Vagina (tissue), 2 donors: ENCODE measurements at regions not wholly inside any gene's neighbourhood (a gene's known extent, or its start where the extent isn't known, plus 50 kb on each side); places are given as distances from the start of the nearest gene placed in this dataset.

Source experiments
- DNase-seq, 2 donors: peaks; one replicate each; pipeline ENCODE4 v3.0.0-alpha.2; 2017; ENCODE audit errors: extremely low spot score in 2 of 2
- H3K27ac ChIP-seq: fragments of 200-600 bp; sonication (generic); one replicate; pipeline ENCODE4 v1.5.1; 2019
- H3K27me3 ChIP-seq: fragments of 200-600 bp; sonication (generic); one replicate; pipeline ENCODE4 v1.5.1; 2019
- H3K36me3 ChIP-seq, 2 donors: fragments of 200-600 bp; sonication (generic); one replicate each; pipeline ENCODE4 v1.5.1; 2017 to 2019
- H3K4me1 ChIP-seq: fragments of 200-600 bp; sonication (generic); one replicate; pipeline ENCODE4 v1.5.1; 2019
- H3K4me3 ChIP-seq, 2 donors: fragments of 200-600 bp; sonication (generic); 1 replicate in 1 of 2; 2 replicates in 1 of 2; pipeline ENCODE4 v1.5.1; 2016 to 2019
- H3K9me3 ChIP-seq: fragments of 200-600 bp; sonication (generic); one replicate; pipeline ENCODE4 v1.5.1; 2019
- POLR2A ChIP-seq, 2 donors: fragments of 450-650 bp; IDR thresholded peaks; one replicate each; pipeline ENCODE4 v1.6.1; 2017; ENCODE audit warnings: antibody characterized with exemption in 2 of 2, mild to moderate bottlenecking in 2 of 2, moderate library complexity in 2 of 2
- POLR2AphosphoS5 ChIP-seq, 2 donors: sonication (generic); formaldehyde crosslinking; IDR thresholded peaks; one replicate each; pipeline ENCODE4 v1.9.0; 2017; ENCODE audit warnings: antibody characterized with exemption in 2 of 2, mild to moderate bottlenecking in 2 of 2, low read depth in 1 of 2; ENCODE audit not compliant: insufficient read depth in 1 of 2
- intact Hi-C: fragments of 100-400 bp; cut with DNase I; formaldehyde crosslinking; loops from one replicate; pipeline ENCODE4 v1.15.1; 2023
- TF ChIP-seq, protein P1 (sequence below), 3 experiments: fragments of 450-650 bp in 2 of 3; fragments of 200-600 bp in 1 of 3; sonication (generic) in 1 of 3; IDR thresholded peaks; one replicate each; pipeline ENCODE4 v1.5.1; 2017 to 2019; ENCODE audit warnings: antibody characterized with exemption in 3 of 3, mild to moderate bottlenecking in 2 of 3, moderate library complexity in 2 of 3

DNA sequence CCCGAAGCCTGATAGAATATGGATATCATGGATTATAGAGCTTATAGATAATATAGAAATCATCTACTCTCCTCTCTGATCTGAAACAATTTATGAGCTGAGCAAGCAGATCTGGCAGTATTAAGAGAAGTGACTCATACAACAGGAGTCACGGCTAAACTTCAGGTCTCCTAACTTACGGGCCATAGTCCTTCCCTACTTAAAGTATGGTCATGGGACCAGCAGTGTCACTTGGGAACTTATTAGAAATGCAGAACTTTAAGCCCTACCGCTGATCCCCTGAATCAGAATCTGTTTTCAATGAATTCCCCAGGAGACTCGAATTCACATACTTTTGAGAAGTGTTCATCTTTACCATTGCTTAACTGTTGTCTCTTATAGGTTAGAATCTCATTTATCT is 195.7 kb upstream of the FANCL start:
- intact Hi-C loops, result no loop called here
- Histone ChIP-seq H3K27me3 (no peaks in the 10 kb centered on the region), H3K4me3 (no peak overlapping the region), H3K27ac (no peak overlapping the region), H3K36me3 (no peaks in the 10 kb centered on the region), H3K4me1 (no peaks in the 10 kb centered on the region), H3K9me3 (no peaks in the 10 kb centered on the region)
- TF ChIP-seq, protein P1, sequence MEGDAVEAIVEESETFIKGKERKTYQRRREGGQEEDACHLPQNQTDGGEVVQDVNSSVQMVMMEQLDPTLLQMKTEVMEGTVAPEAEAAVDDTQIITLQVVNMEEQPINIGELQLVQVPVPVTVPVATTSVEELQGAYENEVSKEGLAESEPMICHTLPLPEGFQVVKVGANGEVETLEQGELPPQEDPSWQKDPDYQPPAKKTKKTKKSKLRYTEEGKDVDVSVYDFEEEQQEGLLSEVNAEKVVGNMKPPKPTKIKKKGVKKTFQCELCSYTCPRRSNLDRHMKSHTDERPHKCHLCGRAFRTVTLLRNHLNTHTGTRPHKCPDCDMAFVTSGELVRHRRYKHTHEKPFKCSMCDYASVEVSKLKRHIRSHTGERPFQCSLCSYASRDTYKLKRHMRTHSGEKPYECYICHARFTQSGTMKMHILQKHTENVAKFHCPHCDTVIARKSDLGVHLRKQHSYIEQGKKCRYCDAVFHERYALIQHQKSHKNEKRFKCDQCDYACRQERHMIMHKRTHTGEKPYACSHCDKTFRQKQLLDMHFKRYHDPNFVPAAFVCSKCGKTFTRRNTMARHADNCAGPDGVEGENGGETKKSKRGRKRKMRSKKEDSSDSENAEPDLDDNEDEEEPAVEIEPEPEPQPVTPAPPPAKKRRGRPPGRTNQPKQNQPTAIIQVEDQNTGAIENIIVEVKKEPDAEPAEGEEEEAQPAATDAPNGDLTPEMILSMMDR (IDR thresholded peaks at IDR 0.05), result no peak
- TF ChIP-seq POLR2AphosphoS5 (IDR thresholded peaks at IDR 0.05; ENCODE audit: insufficient read depth in 1 of 2, low read depth in 1 of 2) (no peak), POLR2A (IDR thresholded peaks at IDR 0.05) (no peak)
- DNase-seq, result no peak

GRCh38 chr2:58435246-58435645 is 194.1 kb upstream of the FANCL start:
- H3K27me3 ChIP-seq, result no peaks in the 10 kb centered on the region
- intact Hi-C loops, result no loop called here
- no peak for DNase-seq
- H3K9me3 ChIP-seq, result no peaks in the 10 kb centered on the region
- no peak overlapping the region for H3K27ac ChIP-seq
- TF ChIP-seq POLR2AphosphoS5 (IDR thresholded peaks at IDR 0.05; ENCODE audit: insufficient read depth in 1 of 2, low read depth in 1 of 2), result no peak
- TF ChIP-seq POLR2A (IDR thresholded peaks at IDR 0.05), result no peak
- TF ChIP-seq, protein P1 (IDR thresholded peaks at IDR 0.05), result no peak
- H3K4me3 ChIP-seq, result no peak overlapping the region
- no peaks in the 10 kb centered on the region for H3K36me3 ChIP-seq
- no peaks in the 10 kb centered on the region for H3K4me1 ChIP-seq

DNA sequence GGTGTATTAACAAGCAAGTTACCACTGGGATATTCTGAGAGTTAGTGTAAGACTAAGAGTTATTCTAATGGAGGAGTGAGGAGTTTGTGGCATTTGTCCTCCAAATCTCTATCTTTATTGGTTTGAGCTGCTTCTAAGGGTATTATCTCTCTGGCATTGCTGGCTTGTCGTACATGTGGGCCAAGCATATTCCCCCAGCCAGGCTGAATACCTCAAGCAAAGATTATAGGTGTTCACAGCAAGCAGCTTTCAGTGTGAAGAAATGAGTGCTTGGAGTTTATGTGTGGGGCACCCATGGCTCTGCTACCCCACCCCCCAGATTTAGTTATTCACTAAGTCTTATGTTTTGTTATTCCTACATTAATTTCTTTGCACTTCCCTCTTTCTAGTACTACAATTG is 193.6 kb upstream of the FANCL start:
- no peaks in the 10 kb centered on the region for H3K9me3 ChIP-seq
- DNase-seq, result no peak
- TF ChIP-seq, protein P1 (IDR thresholded peaks at IDR 0.05), result no peak
- TF ChIP-seq POLR2A (IDR thresholded peaks at IDR 0.05) (no peak), POLR2AphosphoS5 (IDR thresholded peaks at IDR 0.05; ENCODE audit: insufficient read depth in 1 of 2, low read depth in 1 of 2) (no peak)
- no peaks in the 10 kb centered on the region for H3K36me3 ChIP-seq
- intact Hi-C loops, result no loop called here
- no peak overlapping the region for H3K27ac ChIP-seq
- no peaks in the 10 kb centered on the region for H3K4me1 ChIP-seq
- H3K27me3 ChIP-seq, result no peaks in the 10 kb centered on the region
- no peak overlapping the region for H3K4me3 ChIP-seq

DNA sequence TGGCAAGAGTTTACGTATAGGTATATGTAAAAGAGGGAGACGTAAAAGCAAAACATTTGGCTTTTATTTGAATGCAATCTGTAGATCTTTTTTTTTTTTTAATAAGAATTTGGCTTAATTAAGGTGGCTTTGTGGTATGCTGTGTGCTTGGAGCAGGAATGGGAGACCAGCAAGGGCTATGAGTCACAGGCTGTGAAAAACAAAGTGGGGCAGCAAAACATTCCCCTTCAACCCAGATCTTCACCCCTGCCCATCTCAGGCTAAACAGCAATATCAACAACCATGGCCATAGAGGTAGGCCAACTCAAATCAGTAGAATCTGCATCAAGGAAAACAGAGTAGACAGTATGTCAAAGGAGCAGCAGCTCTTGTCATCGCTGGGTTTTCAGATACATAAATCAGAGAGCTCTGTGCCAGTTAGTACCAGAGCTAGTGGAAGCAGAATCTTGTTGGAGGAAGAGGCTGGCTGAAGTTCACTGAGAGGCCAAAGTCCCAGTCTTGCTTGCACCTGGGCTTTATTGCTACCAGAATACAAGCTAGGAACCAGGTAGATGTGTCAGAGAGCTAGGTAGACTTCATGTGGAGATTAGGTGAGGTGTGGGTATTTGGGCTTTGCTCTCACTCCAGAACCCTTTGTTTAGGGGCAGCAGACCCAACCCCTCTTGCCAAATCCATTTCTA is 191.5 kb upstream of the FANCL start:
- intact Hi-C loops, result no loop called here
- TF ChIP-seq, protein P1 (IDR thresholded peaks at IDR 0.05), result no peak
- TF ChIP-seq POLR2A (IDR thresholded peaks at IDR 0.05) (no peak), POLR2AphosphoS5 (IDR thresholded peaks at IDR 0.05; ENCODE audit: insufficient read depth in 1 of 2, low read depth in 1 of 2) (no peak)
- Histone ChIP-seq H3K27ac (no peak overlapping the region), H3K4me1 (peaks cover 13% of the 10 kb centered on the region), H3K36me3 (no peaks in the 10 kb centered on the region), H3K4me3 (no peak overlapping the region), H3K27me3 (no peaks in the 10 kb centered on the region), H3K9me3 (no peaks in the 10 kb centered on the region)
- no peak for DNase-seq

DNA sequence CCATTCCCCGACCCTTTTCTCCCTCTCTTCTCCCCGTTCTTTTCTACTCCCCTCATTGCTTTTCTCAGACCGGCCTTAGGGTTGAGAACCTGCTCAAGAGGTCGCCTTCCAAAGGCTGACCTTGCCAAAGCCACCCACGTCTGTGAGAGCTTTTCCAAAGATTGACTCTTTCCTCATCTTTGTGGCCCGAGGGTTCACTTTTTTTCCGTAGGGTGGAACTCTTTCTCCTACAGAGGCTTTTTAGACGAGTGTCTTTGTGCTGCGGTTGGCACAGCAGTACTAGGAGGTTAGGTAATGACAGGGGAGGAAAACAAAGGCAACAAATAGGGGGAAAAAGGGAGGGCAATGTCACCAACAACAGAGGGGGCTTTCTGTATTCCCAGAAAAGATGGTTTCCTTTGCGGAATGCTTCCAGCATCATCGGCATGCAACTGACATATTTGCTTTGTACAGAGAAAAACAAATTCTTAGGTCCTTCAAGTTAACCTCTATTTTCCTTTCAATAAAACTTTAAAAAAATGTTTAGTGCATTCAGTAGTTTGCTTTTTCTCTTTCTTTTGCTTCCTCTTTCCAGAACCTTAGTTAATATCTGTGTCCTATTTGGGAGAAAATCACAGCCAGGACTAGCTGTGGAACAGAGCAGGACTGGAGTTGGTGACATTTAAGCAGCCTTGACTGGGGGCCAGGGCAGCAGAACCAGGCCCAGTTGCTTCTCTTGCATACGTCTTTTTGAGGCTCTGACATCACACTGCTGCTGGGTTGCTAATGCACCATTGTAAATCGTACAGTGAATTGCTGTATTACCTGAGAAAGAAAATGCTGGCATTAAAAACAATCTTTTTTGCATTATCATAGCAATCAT is 188.1 kb upstream of the FANCL start:
- H3K27me3 ChIP-seq, result no peaks in the 10 kb centered on the region
- TF ChIP-seq POLR2A (IDR thresholded peaks at IDR 0.05) (no peak), POLR2AphosphoS5 (IDR thresholded peaks at IDR 0.05; ENCODE audit: insufficient read depth in 1 of 2, low read depth in 1 of 2) (no peak)
- TF ChIP-seq, protein P1 (IDR thresholded peaks at IDR 0.05), result no peak

More for the DNA sequence above, 188.1 kb upstream of the FANCL start:
- H3K27ac ChIP-seq, result peak overlapping the region; percentile 29
- intact Hi-C loops, result no loop called here
- H3K9me3 ChIP-seq, result no peaks in the 10 kb centered on the region
- no peak for DNase-seq
- no peaks in the 10 kb centered on the region for H3K36me3 ChIP-seq
- H3K4me1 ChIP-seq, result peaks cover 21% of the 10 kb centered on the region
- H3K4me3 ChIP-seq, result peak overlapping the region; percentile 46
